ENCODE measurements at regions not wholly inside any gene's neighbourhood (a gene's known extent, or its start where the extent isn't known, plus 50 kb on each side); places are given as distances from the start of the nearest gene placed in this dataset.

- TF ChIP-seq, protein P1, sequence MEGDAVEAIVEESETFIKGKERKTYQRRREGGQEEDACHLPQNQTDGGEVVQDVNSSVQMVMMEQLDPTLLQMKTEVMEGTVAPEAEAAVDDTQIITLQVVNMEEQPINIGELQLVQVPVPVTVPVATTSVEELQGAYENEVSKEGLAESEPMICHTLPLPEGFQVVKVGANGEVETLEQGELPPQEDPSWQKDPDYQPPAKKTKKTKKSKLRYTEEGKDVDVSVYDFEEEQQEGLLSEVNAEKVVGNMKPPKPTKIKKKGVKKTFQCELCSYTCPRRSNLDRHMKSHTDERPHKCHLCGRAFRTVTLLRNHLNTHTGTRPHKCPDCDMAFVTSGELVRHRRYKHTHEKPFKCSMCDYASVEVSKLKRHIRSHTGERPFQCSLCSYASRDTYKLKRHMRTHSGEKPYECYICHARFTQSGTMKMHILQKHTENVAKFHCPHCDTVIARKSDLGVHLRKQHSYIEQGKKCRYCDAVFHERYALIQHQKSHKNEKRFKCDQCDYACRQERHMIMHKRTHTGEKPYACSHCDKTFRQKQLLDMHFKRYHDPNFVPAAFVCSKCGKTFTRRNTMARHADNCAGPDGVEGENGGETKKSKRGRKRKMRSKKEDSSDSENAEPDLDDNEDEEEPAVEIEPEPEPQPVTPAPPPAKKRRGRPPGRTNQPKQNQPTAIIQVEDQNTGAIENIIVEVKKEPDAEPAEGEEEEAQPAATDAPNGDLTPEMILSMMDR (IDR thresholded peaks at IDR 0.05; ENCODE audit: low read depth, low read length, poor library complexity, severe bottlenecking), result no peak
- TF ChIP-seq EZH2phosphoT487 (IDR thresholded peaks at IDR 0.05; ENCODE audit: borderline replicate concordance, low read length), result no peak
These were observed 494.6 kb upstream of the FAT3 start for GRCh38 chr11:91730057-91730456.

Measured in DOHH2 (cell line).